Ascending aorta (tissue), 2 donors: ENCODE measurements at regions not wholly inside any gene's neighbourhood (a gene's known extent, or its start where the extent isn't known, plus 50 kb on each side); places are given as distances from the start of the nearest gene placed in this dataset.

Experiments
- DNase-seq, 2 donors: peaks; one replicate each; pipeline ENCODE4 v3.0.0-alpha.2; 2019; ENCODE audit warnings: low spot score in 2 of 2
- H3K27ac ChIP-seq, 2 donors: fragments of 200-600 bp; sonication (generic); one replicate each; pipeline ENCODE4 v1.5.1; 2016 to 2017; ENCODE audit warnings: mild to moderate bottlenecking in 1 of 2
- H3K27me3 ChIP-seq: fragments of 200-600 bp; sonication (generic); one replicate; pipeline ENCODE4 v1.5.1; 2017
- H3K36me3 ChIP-seq, 2 donors: fragments of 200-600 bp; sonication (generic); one replicate each; pipeline ENCODE4 v1.5.1; 2016
- H3K4me1 ChIP-seq, 2 donors: fragments of 200-600 bp; sonication (generic); one replicate each; pipeline ENCODE4 v1.5.1; 2016 to 2017; ENCODE audit warnings: mild to moderate bottlenecking in 1 of 2
- H3K4me3 ChIP-seq, 2 donors: fragments of 200-600 bp; sonication (generic); one replicate each; pipeline ENCODE4 v1.5.1; 2016 to 2017; ENCODE audit warnings: mild to moderate bottlenecking in 1 of 2
- H3K9me3 ChIP-seq, 2 donors: fragments of 200-600 bp; sonication (generic); one replicate each; pipeline ENCODE4 v1.5.1; 2016
- intact Hi-C: fragments of 100-400 bp; cut with DNase I; formaldehyde crosslinking; loops from one replicate; pipeline ENCODE4 v1.15.1; 2023
- TF ChIP-seq, protein P1 (sequence below), 3 experiments: fragments of 200-600 bp in 2 of 3; fragments of 450-650 bp in 1 of 3; sonication (generic) in 2 of 3; IDR thresholded peaks; one replicate each; pipeline ENCODE4 v1.5.1; 2016 to 2019; ENCODE audit warnings: antibody characterized with exemption in 3 of 3, mild to moderate bottlenecking in 1 of 3, moderate library complexity in 1 of 3

DNA sequence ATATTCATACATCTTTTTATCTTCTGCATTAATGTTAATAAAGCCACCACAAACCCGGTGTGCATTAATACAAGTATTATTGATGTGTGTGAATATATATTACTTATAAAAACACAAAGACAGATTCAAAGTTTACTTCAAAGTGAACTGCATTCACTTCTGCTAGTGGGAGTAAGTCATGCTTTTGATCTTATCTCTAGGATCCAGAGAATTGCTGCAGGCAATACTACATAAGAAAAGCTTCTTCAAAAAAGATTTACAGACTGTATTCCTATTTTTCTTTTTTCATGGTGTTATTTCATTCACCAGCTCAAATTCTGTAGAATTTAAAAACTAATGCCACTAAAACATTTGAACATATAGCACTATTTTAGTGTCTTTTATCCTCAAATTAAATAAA lies 87.5 kb upstream of the CBLB start:
- Histone ChIP-seq H3K4me1 (no peaks in the 10 kb centered on the region), H3K36me3 (no peaks in the 10 kb centered on the region), H3K9me3 (no peaks in the 10 kb centered on the region), H3K27ac (no peak overlapping the region), H3K27me3 (no peaks in the 10 kb centered on the region), H3K4me3 (no peak overlapping the region)
- intact Hi-C loops, result no loop called here
- no peak for DNase-seq
- TF ChIP-seq, protein P1, sequence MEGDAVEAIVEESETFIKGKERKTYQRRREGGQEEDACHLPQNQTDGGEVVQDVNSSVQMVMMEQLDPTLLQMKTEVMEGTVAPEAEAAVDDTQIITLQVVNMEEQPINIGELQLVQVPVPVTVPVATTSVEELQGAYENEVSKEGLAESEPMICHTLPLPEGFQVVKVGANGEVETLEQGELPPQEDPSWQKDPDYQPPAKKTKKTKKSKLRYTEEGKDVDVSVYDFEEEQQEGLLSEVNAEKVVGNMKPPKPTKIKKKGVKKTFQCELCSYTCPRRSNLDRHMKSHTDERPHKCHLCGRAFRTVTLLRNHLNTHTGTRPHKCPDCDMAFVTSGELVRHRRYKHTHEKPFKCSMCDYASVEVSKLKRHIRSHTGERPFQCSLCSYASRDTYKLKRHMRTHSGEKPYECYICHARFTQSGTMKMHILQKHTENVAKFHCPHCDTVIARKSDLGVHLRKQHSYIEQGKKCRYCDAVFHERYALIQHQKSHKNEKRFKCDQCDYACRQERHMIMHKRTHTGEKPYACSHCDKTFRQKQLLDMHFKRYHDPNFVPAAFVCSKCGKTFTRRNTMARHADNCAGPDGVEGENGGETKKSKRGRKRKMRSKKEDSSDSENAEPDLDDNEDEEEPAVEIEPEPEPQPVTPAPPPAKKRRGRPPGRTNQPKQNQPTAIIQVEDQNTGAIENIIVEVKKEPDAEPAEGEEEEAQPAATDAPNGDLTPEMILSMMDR (IDR thresholded peaks at IDR 0.05), result no peak

DNA sequence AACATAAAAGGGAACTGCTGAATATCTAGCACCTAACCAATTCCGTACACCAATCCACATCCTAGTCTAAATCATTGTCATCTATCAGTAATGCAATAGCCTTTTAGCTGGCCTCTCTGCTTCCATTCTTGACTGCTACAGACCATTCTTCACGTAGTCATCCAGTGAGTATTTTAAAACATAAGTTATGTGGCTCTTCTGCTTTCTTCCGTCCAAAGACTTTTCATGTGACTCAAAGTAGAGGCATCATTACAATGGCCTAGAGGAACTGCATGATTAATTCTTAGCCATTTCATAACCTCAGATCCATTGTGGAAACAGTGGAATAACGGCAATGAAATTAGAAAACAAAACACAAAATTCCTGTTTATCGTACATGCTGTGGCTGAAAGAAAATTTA lies 88.9 kb upstream of the CBLB start:
- no peaks in the 10 kb centered on the region for H3K4me1 ChIP-seq
- H3K9me3 ChIP-seq, result no peaks in the 10 kb centered on the region
- no peaks in the 10 kb centered on the region for H3K36me3 ChIP-seq
- H3K4me3 ChIP-seq, result no peak overlapping the region
- no peak overlapping the region for H3K27ac ChIP-seq
- no peaks in the 10 kb centered on the region for H3K27me3 ChIP-seq
- no peak for DNase-seq
- TF ChIP-seq, protein P1 (IDR thresholded peaks at IDR 0.05), result no peak
- intact Hi-C loops, result no loop called here

DNA sequence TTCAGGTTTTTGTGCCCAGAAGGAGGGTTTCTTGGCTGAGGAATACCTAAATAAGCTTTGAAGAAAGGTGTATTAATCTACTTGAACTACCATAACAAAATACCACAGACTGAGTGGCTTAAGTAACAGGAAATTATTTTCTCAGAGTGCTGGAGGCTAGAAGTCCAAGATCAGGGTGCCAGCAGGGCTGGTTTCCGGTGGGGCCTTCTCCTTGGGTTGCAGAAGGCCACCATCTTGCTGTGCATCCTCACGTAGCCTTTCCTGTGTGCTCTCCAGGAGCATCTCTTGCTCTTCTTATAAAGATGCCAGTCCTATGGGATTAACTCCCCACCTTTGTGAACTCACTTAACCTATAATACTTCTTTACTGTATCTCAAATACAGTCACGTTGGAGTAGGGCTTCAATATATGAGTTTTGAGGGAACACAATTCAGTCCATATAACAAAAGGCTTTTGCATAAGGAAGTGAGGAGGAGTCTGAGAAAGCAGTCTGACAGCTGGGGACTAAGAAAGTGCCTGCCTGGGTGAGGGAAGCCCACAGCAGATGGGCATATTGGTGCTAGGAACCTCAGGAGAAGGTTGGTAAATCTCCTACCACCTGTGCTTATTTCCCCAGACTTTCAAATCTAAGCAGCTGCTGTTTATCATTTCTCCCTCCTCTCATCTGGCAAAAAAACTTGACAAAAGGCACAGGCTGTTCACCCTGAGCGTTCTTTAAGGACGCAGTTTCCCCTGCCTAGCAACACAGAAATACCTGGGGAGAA lies 89.6 kb upstream of the CBLB start:
- intact Hi-C loops, result no loop called here
- no peaks in the 10 kb centered on the region for H3K36me3 ChIP-seq
- no peaks in the 10 kb centered on the region for H3K27me3 ChIP-seq
- H3K27ac ChIP-seq, result no peak overlapping the region
- H3K9me3 ChIP-seq, result no peaks in the 10 kb centered on the region
- no peaks in the 10 kb centered on the region for H3K4me1 ChIP-seq
- no peak for DNase-seq
- H3K4me3 ChIP-seq, result no peak overlapping the region
- TF ChIP-seq, protein P1 (IDR thresholded peaks at IDR 0.05), result no peak

DNA sequence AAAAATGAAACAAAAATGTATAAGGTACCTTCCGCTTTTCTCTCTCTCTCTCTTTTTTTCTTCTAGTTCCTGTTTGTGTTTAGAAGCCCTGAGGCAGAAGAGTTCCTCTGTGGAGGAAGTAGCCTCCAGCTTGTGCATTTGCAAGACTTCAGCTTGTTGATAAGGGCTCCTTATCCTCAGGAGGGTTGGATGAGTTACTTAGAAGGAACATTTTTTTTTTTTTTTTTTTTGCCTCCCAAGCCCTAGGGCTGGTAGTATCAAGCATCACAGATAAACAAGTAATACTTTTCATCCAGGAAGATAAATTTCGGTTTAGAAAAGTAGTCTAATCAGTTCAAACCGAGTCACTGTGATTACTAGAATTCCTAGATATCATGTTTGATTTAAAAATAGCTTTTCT lies 91.0 kb upstream of the CBLB start:
- TF ChIP-seq, protein P1 (IDR thresholded peaks at IDR 0.05), result no peak
- H3K27me3 ChIP-seq, result no peaks in the 10 kb centered on the region
- H3K9me3 ChIP-seq, result no peaks in the 10 kb centered on the region
- H3K4me1 ChIP-seq, result no peaks in the 10 kb centered on the region
- no peak for DNase-seq
- no peaks in the 10 kb centered on the region for H3K36me3 ChIP-seq
- H3K27ac ChIP-seq, result no peak overlapping the region
- intact Hi-C loops, result no loop called here
- H3K4me3 ChIP-seq, result no peak overlapping the region

DNA sequence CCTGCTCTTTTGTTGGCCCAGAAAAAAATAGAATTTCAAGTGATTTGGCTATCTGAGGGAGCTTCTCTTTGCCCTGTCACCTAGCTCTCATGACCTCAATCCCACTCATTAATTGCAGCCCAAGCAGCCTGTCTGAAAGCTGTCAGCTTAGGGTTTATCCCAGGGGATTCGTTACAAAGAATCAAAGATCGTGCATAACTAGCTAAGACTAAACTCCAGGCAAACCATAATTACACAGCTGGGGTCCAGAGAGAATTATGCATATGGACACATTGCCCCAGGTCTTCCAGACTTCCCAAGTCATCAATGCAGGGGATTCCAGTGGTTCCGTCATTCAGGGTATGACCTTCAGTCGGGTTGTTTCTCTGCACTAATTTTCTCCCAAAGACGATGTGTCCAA lies 91.6 kb upstream of the CBLB start:
- intact Hi-C loops, result no loop called here
- DNase-seq, result no peak
- H3K4me1 ChIP-seq, result peaks cover 0 to under 1% of the 10 kb centered on the region in 2 donors
- H3K27me3 ChIP-seq, result no peaks in the 10 kb centered on the region
- no peak overlapping the region for H3K4me3 ChIP-seq
- H3K36me3 ChIP-seq, result no peaks in the 10 kb centered on the region
- H3K9me3 ChIP-seq, result no peaks in the 10 kb centered on the region
- no peak overlapping the region for H3K27ac ChIP-seq
- TF ChIP-seq, protein P1 (IDR thresholded peaks at IDR 0.05), result no peak

DNA sequence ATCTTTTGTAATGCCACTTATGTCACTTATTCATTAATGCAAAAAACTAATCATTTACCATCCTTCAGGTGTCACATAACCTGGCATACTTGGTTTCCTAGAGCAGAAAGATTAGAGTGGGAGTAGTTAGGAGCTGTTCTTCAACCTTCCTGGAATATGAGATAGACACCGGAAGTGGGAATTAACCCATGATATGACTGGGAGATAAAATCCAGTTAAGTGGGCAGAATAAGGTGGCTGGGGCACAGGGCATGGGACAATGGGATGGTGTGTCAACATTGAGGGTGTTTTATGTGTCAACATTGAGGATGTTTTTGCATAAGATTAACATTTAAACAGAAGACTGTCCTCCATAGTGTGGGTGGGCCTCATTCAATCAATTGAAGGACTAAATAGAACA lies 94.3 kb upstream of the CBLB start:
- intact Hi-C loops, result no loop called here
- no peak for DNase-seq
- Histone ChIP-seq H3K4me1 (peaks cover 0 to 19% of the 10 kb centered on the region in 2 donors), H3K36me3 (no peaks in the 10 kb centered on the region), H3K9me3 (no peaks in the 10 kb centered on the region), H3K27ac (no peak overlapping the region), H3K4me3 (no peak overlapping the region), H3K27me3 (no peaks in the 10 kb centered on the region)
- TF ChIP-seq, protein P1 (IDR thresholded peaks at IDR 0.05), result no peak
